Body of pancreas (tissue), 4 donors: ENCODE measurements at regions not wholly inside any gene's neighbourhood (a gene's known extent, or its start where the extent isn't known, plus 50 kb on each side); places are given as distances from the start of the nearest gene placed in this dataset.

Source experiments
- ATAC-seq: fragments of 150-250 bp; one replicate; pipeline ENCODE4 v1.9.1; 2016
- DNase-seq, 4 donors: peaks; one replicate each; pipeline ENCODE4 v3.0.0-alpha.2; 2019
- H3K27ac ChIP-seq, 4 donors: fragments of 200-600 bp; sonication (generic); 1 replicate in 3 of 4; 2 replicates in 1 of 4; pipeline versions ENCODE4 v1.5.1 to v1.6.1; 2016 to 2019; ENCODE audit warnings: mild to moderate bottlenecking in 1 of 4, mixed read lengths in 1 of 4, moderate library complexity in 1 of 4
- H3K27me3 ChIP-seq, 2 donors: fragments of 200-600 bp; sonication (generic); one replicate each; pipeline ENCODE4 v1.6.0; 2016; ENCODE audit warnings: mild to moderate bottlenecking in 1 of 2
- H3K36me3 ChIP-seq, 2 donors: fragments of 200-600 bp; sonication (generic); replicated peaks in 1 of 2; 2 replicates each; pipeline ENCODE4 v1.5.1; 2016; ENCODE audit warnings: low read depth in 2 of 2; ENCODE audit not compliant: insufficient read depth in 1 of 2
- H3K4me1 ChIP-seq: fragments of 200-600 bp; sonication (generic); one replicate; pipeline ENCODE4 v1.6.0; 2016
- H3K4me3 ChIP-seq, 2 donors: fragments of 200-600 bp; sonication (generic); 1 replicate in 1 of 2; 2 replicates in 1 of 2; pipeline ENCODE4 v1.5.1; 2016 to 2019
- H3K9me3 ChIP-seq, 3 donors: fragments of 200-600 bp; sonication (generic); 1 replicate in 2 of 3; 2 replicates in 1 of 3; pipeline ENCODE4 v1.5.1; 2016
- POLR2A ChIP-seq, 3 donors: fragments of 450-650 bp; IDR thresholded peaks; one replicate each; pipeline ENCODE4 v1.6.1; 2016; ENCODE audit warnings: antibody characterized with exemption in 3 of 3, mild to moderate bottlenecking in 2 of 3
- WGBS, 2 donors: methylation state at CpG; one replicate each; pipeline ENCODE4 v1.1.5; 2017; 5-methylcytosine and 5-hydroxymethylcytosine counted together
- intact Hi-C: fragments of 100-400 bp; cut with DNase I; formaldehyde crosslinking; loops from one replicate; pipeline ENCODE4 v1.15.1; 2023
- TF ChIP-seq, protein P1 (sequence below), 7 experiments: fragments of 450-650 bp in 4 of 7; fragments of 200-600 bp in 3 of 7; sonication (generic) in 3 of 7; IDR thresholded peaks; one replicate each; pipeline ENCODE4 v1.5.1; 2016 to 2019; ENCODE audit warnings: antibody characterized with exemption in 7 of 7

DNA sequence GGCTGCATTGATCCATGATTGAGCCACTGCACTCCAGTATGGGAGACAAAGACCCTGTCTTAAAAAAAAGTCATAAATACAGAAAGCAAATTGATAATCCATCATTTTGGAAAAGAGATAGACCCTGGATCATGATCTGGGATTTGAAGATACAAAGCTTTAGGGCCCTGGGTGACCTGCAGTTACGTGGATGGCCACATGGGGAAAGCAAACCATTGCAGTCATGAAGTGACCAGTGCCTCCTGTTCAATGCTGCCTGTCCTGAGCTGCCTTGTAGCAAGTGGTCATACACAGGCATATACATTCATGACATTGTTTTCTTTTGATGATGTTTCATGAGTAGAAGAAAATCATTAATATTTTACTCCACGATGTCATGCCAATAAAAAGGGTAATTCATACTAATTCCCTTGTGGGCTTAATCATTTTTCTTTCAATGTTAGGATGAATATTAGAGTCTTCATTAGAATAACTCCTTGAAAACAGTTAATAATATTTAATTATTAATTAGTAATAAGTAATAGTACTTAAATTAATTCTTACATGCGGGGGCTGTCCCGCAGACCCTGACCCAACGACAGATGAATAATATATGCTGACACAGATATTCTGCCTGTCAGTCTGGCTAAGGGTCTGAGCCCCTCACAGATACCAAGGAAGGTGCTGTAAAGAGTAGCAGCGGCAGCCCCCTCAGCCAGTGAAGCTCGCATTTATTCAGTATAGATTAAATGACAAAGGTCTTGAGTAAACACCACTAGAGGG, 109.0 kb upstream of the UNC13C start:
- TF ChIP-seq POLR2A (IDR thresholded peaks at IDR 0.05): no peak
- TF ChIP-seq, protein P1, sequence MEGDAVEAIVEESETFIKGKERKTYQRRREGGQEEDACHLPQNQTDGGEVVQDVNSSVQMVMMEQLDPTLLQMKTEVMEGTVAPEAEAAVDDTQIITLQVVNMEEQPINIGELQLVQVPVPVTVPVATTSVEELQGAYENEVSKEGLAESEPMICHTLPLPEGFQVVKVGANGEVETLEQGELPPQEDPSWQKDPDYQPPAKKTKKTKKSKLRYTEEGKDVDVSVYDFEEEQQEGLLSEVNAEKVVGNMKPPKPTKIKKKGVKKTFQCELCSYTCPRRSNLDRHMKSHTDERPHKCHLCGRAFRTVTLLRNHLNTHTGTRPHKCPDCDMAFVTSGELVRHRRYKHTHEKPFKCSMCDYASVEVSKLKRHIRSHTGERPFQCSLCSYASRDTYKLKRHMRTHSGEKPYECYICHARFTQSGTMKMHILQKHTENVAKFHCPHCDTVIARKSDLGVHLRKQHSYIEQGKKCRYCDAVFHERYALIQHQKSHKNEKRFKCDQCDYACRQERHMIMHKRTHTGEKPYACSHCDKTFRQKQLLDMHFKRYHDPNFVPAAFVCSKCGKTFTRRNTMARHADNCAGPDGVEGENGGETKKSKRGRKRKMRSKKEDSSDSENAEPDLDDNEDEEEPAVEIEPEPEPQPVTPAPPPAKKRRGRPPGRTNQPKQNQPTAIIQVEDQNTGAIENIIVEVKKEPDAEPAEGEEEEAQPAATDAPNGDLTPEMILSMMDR (IDR thresholded peaks at IDR 0.05): no peak
- no peak for ATAC-seq
- Histone ChIP-seq H3K27ac (no peak overlapping the region), H3K36me3 (no peaks in the 10 kb centered on the region), H3K4me3 (no peak overlapping the region), H3K4me1 (no peaks in the 10 kb centered on the region), H3K27me3 (no peaks in the 10 kb centered on the region), H3K9me3 (no peaks in the 10 kb centered on the region)
- intact Hi-C loops: no loop called here
- 86 to 88% methylated on average over 7 of the region's 7 CpGs for WGBS, 2 donors
- DNase-seq: no peak

- intact Hi-C loops: no loop called here
- Histone ChIP-seq H3K27ac (no peak overlapping the region), H3K4me3 (no peak overlapping the region), H3K27me3 (no peaks in the 10 kb centered on the region), H3K36me3 (no peaks in the 10 kb centered on the region), H3K4me1 (no peaks in the 10 kb centered on the region), H3K9me3 (no peaks in the 10 kb centered on the region)
- no peak for TF ChIP-seq POLR2A (IDR thresholded peaks at IDR 0.05)
- TF ChIP-seq, protein P1 (IDR thresholded peaks at IDR 0.05): no peak
- ATAC-seq (no peak), DNase-seq (no peak)
- 41 to 46% methylated on average over 3 of the region's 3 CpGs for WGBS, 2 donors
Measured at GRCh38 chr15:53862386-53862785, 102.9 kb upstream of the WDR72 start.

DNA sequence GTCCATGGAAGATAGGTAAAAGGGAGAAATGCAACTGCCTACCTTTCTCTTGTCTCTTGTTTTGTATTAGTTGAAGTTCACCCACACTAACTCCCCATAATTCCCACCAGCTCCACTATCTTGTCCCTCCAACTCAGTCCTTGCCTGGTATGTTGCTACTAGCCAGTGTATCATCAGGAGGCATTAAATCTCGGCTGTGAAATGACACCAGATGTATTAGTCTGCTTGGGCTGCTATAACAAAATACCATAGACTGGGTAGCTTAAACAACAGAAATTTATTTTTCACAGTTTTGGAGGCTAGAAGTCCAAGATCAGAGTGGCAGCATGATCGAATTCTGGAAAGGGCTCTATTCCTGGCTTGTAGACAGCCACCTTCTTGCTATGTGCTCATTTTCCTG, 102.3 kb upstream of the WDR72 start:
- WGBS, 2 donors: 50 to 61% methylated on average over 2 of the region's 2 CpGs
- DNase-seq: no peak
- no peak overlapping the region for H3K4me3 ChIP-seq
- no peak overlapping the region for H3K27ac ChIP-seq
- no peak for TF ChIP-seq POLR2A (IDR thresholded peaks at IDR 0.05)
- TF ChIP-seq, protein P1 (IDR thresholded peaks at IDR 0.05): no peak
- no peak for ATAC-seq
- H3K9me3 ChIP-seq: no peaks in the 10 kb centered on the region
- H3K27me3 ChIP-seq: no peaks in the 10 kb centered on the region
- H3K4me1 ChIP-seq: no peaks in the 10 kb centered on the region
- intact Hi-C loops: no loop called here
- no peaks in the 10 kb centered on the region for H3K36me3 ChIP-seq

- intact Hi-C loops: no loop called here
- Histone ChIP-seq H3K4me3 (no peak overlapping the region), H3K27ac (no peak overlapping the region), H3K9me3 (no peaks in the 10 kb centered on the region), H3K36me3 (no peaks in the 10 kb centered on the region), H3K27me3 (no peaks in the 10 kb centered on the region), H3K4me1 (no peaks in the 10 kb centered on the region)
- 67 to 71% methylated on average over 7 of the region's 7 CpGs for WGBS, 2 donors
- DNase-seq (no peak), ATAC-seq (no peak)
- TF ChIP-seq, protein P1 (IDR thresholded peaks at IDR 0.05): no peak
- TF ChIP-seq POLR2A (IDR thresholded peaks at IDR 0.05): no peak
Measured at GRCh38 chr15:53851110-53851848, 91.8 kb upstream of the WDR72 start.
